Colonic mucosa (tissue), 4 donors: ENCODE measurements at regions not wholly inside any gene's neighbourhood (a gene's known extent, or its start where the extent isn't known, plus 50 kb on each side); places are given as distances from the start of the nearest gene placed in this dataset.
"Not testable (repeated sequence)": the region's sequence is repeated elsewhere in the genome, so short reads cannot be mapped to it uniquely, and the experiment has no call there.

Source experiments
- DNase-seq: peaks from one replicate; pipeline ENCODE4 v3.0.0-alpha.2; 2020
- H3K27ac ChIP-seq: fragments of 200-600 bp; one replicate; pipeline ENCODE4 v1.8.0; 2021
- H3K27me3 ChIP-seq: fragments of 200-600 bp; one replicate; pipeline ENCODE4 v1.8.0; 2021
- H3K36me3 ChIP-seq: fragments of 200-600 bp; one replicate; pipeline ENCODE4 v1.8.0; 2021
- H3K4me1 ChIP-seq: fragments of 200-600 bp; one replicate; pipeline ENCODE4 v1.8.0; 2021; ENCODE audit warnings: mild to moderate bottlenecking
- H3K4me3 ChIP-seq: fragments of 200-600 bp; one replicate; pipeline ENCODE4 v1.8.0; 2021
- H3K9ac ChIP-seq, 2 donors: one replicate each; pipeline ENCODE4 v1.7.0; 2013; ENCODE audit warnings: control low read depth in 2 of 2, low read depth in 2 of 2, low read length in 2 of 2
- H3K9me3 ChIP-seq: fragments of 200-600 bp; one replicate; pipeline ENCODE4 v1.8.0; 2021
- intact Hi-C: fragments of 100-400 bp; cut with DNase I; formaldehyde crosslinking; loops from one replicate; pipeline ENCODE4 v1.14.1; 2022
- TF ChIP-seq, protein P1 (sequence below): fragments of 200-600 bp; IDR thresholded peaks from one replicate; pipeline ENCODE4 v1.8.0; 2022; ENCODE audit warnings: antibody characterized with exemption, mild to moderate bottlenecking
- donor health status: healthy.
- donor health status: DM: no; HTN: no; CAD: no.
- donor health status: DM: no; HTN: no; CAD: no.

DNA sequence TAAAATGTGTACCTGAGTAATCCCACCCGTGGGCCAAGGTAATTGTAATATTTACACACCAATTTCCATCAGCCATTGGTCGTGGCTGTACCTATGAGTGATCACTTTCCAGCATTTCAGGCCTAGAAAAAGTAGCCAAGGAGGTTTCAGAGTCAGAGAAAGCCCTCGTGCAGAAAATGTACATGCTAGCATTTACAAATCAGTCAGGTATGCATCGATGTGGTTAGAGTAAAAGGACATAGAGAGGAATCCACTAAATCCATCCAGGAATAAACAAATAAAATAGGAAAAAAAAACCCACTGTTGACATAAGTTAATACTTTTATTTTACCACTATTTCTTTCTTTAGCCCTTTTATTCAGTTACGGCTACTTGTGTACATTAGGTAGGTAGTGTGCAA, 256.8 kb downstream of the TRIML1 start:
- Histone ChIP-seq H3K4me3 (no peak overlapping the region), H3K27ac (no peak overlapping the region), H3K27me3 (no peaks in the 10 kb centered on the region), H3K9me3 (no peaks in the 10 kb centered on the region), H3K9ac (no peak overlapping the region), H3K36me3 (no peaks in the 10 kb centered on the region), H3K4me1 (no peaks in the 10 kb centered on the region)
- no peak for DNase-seq
- intact Hi-C loops, result no loop called here
- TF ChIP-seq, protein P1, sequence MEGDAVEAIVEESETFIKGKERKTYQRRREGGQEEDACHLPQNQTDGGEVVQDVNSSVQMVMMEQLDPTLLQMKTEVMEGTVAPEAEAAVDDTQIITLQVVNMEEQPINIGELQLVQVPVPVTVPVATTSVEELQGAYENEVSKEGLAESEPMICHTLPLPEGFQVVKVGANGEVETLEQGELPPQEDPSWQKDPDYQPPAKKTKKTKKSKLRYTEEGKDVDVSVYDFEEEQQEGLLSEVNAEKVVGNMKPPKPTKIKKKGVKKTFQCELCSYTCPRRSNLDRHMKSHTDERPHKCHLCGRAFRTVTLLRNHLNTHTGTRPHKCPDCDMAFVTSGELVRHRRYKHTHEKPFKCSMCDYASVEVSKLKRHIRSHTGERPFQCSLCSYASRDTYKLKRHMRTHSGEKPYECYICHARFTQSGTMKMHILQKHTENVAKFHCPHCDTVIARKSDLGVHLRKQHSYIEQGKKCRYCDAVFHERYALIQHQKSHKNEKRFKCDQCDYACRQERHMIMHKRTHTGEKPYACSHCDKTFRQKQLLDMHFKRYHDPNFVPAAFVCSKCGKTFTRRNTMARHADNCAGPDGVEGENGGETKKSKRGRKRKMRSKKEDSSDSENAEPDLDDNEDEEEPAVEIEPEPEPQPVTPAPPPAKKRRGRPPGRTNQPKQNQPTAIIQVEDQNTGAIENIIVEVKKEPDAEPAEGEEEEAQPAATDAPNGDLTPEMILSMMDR, result no peak

DNA sequence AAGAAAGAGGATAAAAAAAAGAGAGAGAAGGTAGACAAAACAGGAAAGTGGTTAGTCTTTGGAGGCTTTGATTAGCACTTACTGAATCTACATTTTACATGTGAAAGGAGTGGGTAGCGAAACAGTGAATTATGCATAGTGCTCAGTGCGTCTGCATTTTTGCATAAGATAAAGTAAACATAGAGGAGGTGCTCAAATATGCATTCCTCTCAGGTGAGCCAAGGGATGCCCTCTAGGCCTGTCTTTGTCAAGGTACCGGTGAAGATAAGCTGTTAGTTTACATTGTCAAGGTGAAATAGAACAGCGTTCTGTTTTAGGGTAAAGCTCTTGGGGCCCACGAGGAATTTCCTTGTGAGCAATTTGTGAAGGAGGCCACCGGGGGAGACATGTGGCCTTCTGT, 260.6 kb downstream of the TRIML1 start:
- no peak for DNase-seq
- H3K27ac ChIP-seq, result no peak overlapping the region
- intact Hi-C loops, result no loop called here
- TF ChIP-seq, protein P1, result no peak
- H3K9me3 ChIP-seq, result no peaks in the 10 kb centered on the region
- no peaks in the 10 kb centered on the region for H3K36me3 ChIP-seq
- no peaks in the 10 kb centered on the region for H3K27me3 ChIP-seq
- H3K4me1 ChIP-seq, result no peaks in the 10 kb centered on the region
- no peak overlapping the region for H3K4me3 ChIP-seq
- no peak overlapping the region for H3K9ac ChIP-seq

DNA sequence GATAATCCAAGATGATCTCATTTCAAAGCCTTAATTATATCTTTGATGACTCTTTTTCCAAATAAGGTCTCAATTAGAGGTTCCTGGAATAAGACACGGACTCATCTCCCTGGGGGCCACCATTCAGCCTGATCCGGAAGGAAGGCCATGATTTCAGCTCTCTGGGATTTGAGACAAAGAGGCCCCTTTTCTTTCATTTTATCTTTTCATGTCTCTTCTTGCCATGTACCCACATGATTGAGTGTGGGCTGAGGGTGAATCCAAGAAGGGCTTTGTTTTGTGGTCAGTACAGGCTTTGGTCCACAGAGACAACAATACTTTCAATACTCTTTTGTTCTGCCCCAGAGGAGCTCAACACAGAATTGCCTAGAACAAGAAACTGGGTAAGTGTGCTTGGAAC, 261.2 kb downstream of the TRIML1 start:
- Histone ChIP-seq H3K9me3 (no peaks in the 10 kb centered on the region), H3K36me3 (no peaks in the 10 kb centered on the region), H3K4me3 (no peak overlapping the region), H3K27ac (no peak overlapping the region), H3K4me1 (no peaks in the 10 kb centered on the region), H3K27me3 (no peaks in the 10 kb centered on the region), H3K9ac (no peak overlapping the region)
- intact Hi-C loops, result no loop called here
- DNase-seq, result no peak
- TF ChIP-seq, protein P1, result no peak

DNA sequence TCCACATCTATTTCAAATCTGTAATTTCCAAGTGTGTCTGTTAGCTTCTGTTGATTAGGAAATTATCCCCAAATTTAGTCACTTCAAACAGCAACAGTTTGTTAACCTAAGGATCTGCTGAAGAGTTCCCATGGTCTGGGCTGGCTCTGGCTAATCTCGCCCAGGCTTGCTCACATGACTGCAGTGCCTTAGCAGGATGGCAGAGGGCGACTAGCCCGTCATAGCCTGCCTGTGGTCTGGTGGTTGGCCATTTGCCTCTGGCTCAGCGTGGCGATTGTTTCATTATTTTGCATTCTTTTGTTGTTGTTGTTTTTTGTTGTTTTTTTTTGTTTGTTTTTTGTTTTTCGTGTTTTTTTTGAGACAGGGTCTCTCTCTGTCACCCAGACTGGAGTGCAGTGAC, 264.0 kb downstream of the TRIML1 start:
- intact Hi-C loops, result no loop called here
- H3K9ac ChIP-seq, result no peak overlapping the region
- no peak for DNase-seq
- no peaks in the 10 kb centered on the region for H3K9me3 ChIP-seq
- H3K27me3 ChIP-seq, result no peaks in the 10 kb centered on the region
- no peak overlapping the region for H3K4me3 ChIP-seq
- no peaks in the 10 kb centered on the region for H3K36me3 ChIP-seq
- TF ChIP-seq, protein P1, result no peak
- H3K4me1 ChIP-seq, result no peaks in the 10 kb centered on the region
- no peak overlapping the region for H3K27ac ChIP-seq

DNA sequence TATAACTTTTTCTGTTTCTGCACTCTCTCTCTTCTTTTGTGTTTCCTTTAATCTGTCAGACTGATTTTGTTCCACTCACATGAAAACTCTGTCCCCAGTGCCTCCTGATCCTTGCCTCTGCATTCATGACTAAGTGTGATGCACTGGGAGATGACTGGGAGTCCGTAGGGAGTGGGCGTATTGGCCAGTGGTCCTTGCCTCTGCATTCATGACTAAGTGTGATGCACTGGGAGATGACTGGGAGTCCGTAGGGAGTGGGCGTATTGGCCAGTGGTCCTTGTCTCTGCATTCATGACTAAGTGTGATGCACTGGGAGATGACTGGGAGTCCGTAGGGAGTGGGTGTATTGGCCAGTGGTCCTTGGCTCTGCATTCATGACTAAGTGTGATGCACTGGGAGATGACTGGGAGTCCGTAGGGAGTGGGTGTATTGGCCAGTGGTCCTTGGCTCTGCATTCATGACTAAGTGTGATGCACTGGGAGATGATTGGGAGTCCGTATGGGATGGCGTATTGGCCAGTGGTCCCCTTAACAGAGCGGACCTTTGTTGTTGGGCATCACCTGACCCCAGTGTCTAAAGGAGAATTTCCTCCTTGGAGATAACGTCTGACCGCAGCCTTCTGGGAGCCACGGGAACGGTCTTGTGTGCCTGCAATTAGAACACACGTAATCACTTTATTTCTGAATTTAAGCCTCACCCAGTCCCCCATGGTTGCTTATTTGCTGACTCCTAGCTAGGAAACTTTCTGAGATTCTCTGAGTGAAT, 266.0 kb downstream of the TRIML1 start:
- H3K36me3 ChIP-seq, H3K9me3 ChIP-seq, H3K27ac ChIP-seq, DNase-seq, intact Hi-C loops, H3K4me3 ChIP-seq, H3K9ac ChIP-seq, H3K4me1 ChIP-seq, H3K27me3 ChIP-seq: not testable (repeated sequence)

DNA sequence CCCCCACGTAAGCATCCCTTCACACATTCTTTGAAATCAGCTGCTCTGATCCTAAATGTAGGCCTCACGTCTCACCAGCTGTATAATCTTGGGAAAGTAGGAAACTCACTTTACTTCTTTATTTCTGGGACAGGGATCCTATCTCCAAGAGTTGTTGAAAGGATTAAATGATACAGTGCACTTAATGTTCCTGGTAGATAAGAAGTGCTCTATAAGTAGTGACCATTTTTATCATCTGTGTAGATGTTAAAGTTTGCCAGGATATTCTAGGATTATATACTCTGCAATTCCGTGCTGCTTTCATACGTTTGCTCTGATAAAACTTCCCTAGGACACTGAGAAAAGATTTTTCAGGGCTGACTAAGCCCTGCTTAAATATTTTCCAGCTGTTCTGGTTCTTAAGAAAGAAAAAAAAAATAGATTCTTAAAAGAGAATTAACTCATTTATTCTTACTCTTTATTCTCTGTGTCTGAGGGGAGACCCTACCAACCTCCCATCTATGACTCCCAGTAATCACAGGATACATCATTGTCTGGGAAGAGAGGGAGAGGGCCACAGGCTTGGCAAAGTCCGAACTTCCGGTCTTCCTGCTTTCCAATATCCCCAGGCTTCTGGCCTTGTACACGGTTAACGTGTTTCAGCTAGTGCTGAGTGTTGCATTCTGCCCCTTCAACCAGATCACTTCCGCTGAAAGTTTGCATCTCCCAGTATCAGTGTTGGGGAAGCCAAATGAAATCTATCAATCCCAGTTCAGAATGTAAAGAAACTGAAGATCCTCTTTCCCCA, 269.2 kb downstream of the TRIML1 start:
- TF ChIP-seq, protein P1, result no peak
- Histone ChIP-seq H3K9me3 (no peaks in the 10 kb centered on the region), H3K36me3 (no peaks in the 10 kb centered on the region), H3K4me1 (no peaks in the 10 kb centered on the region), H3K27ac (no peak overlapping the region), H3K27me3 (no peaks in the 10 kb centered on the region), H3K4me3 (no peak overlapping the region), H3K9ac (no peak overlapping the region)
- DNase-seq, result no peak
- intact Hi-C loops, result no loop called here
